ENCODE measurements at regions not wholly inside any gene's neighbourhood (a gene's known extent, or its start where the extent isn't known, plus 50 kb on each side); places are given as distances from the start of the nearest gene placed in this dataset.

- no peak overlapping the region for H3K4me3 ChIP-seq (ENCODE audit: low read depth, low read length)
- H3K36me3 ChIP-seq (ENCODE audit: control insufficient read depth in 1 of 2, insufficient read depth in 2 of 2, low read length in 2 of 2) = no peaks in the 10 kb centered on the region
- no peaks in the 10 kb centered on the region for H3K79me1 ChIP-seq (ENCODE audit: low read length)
- no peak overlapping the region for H2AFZ ChIP-seq (ENCODE audit: insufficient read depth, low read length, poor library complexity)
- H3K4ac ChIP-seq (ENCODE audit: low read depth, low read length) = no peak overlapping the region
- no peaks in the 10 kb centered on the region for H3K27me3 ChIP-seq (ENCODE audit: insufficient read depth, low read length)
- H4K91ac ChIP-seq (ENCODE audit: low read depth, low read length) = no peak overlapping the region
- no peak overlapping the region for H4K8ac ChIP-seq (ENCODE audit: low read depth, low read length)
- no peak overlapping the region for H2BK120ac ChIP-seq (ENCODE audit: insufficient read depth, low read length, poor library complexity)
- no peak for DNase-seq
- no peak overlapping the region for H3K4me2 ChIP-seq (ENCODE audit: low read length)
- no peak overlapping the region for H3K27ac ChIP-seq (ENCODE audit: low read depth, low read length)
- no peaks in the 10 kb centered on the region for H3K9me3 ChIP-seq (ENCODE audit: insufficient read depth, low read depth, low read length)
- no peak overlapping the region for H3K9ac ChIP-seq (ENCODE audit: low read length)
- H3K14ac ChIP-seq (ENCODE audit: low read length) = no peak overlapping the region
- H2BK12ac ChIP-seq (ENCODE audit: low read length) = no peak overlapping the region
- no peak overlapping the region for H4K12ac ChIP-seq (ENCODE audit: low read depth, low read length)
- H3K79me2 ChIP-seq (ENCODE audit: control insufficient read depth, insufficient read depth, low read length, poor library complexity) = no peaks in the 10 kb centered on the region
- H3K23ac ChIP-seq (ENCODE audit: low read length) = no peak overlapping the region
- WGBS (ENCODE audit: extremely low coverage, insufficient coverage, insufficient read length) = no CpG with 5 or more reads among the region's 2 CpGs
- no peak overlapping the region for H2AK5ac ChIP-seq (ENCODE audit: low read length)
- no peak overlapping the region for H3K18ac ChIP-seq (ENCODE audit: low read length)
- H3K4me1 ChIP-seq (ENCODE audit: control insufficient read depth in 1 of 2, insufficient read depth in 2 of 2, low read length in 2 of 2) = no peaks in the 10 kb centered on the region
- H2BK5ac ChIP-seq (ENCODE audit: low read depth, low read length, poor library complexity) = no peak overlapping the region
Observed at GRCh38 chr13:33528896-33529295, 243.3 kb upstream of the STARD13 start.

DNA sequence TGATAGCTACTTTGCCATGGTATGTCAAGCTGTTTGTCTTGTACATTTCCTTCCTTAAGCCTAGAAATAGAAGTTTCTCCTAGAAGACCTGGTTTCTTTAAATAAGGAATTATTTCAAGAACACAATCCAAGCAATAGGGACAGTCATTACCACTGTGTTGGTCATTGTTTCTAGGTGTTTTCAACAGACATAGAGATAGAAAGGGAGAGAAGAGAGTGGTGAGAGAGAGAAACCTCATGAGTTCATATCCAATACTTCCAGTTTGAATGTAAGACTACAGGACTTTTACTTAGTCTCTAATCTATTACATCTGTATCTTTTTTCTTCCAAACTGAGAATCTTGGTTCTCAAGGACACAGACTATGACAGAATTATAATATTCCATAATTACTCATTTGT, 245.9 kb upstream of the STARD13 start:
- no peak overlapping the region for H2BK120ac ChIP-seq (ENCODE audit: insufficient read depth, low read length, poor library complexity)
- H3K79me2 ChIP-seq (ENCODE audit: control insufficient read depth, insufficient read depth, low read length, poor library complexity) = no peaks in the 10 kb centered on the region
- H4K12ac ChIP-seq (ENCODE audit: low read depth, low read length) = no peak overlapping the region
- H2BK5ac ChIP-seq (ENCODE audit: low read depth, low read length, poor library complexity) = no peak overlapping the region
- H3K27me3 ChIP-seq (ENCODE audit: insufficient read depth, low read length) = no peaks in the 10 kb centered on the region
- no peak overlapping the region for H3K4ac ChIP-seq (ENCODE audit: low read depth, low read length)
- H3K18ac ChIP-seq (ENCODE audit: low read length) = no peak overlapping the region
- no peak overlapping the region for H3K4me3 ChIP-seq (ENCODE audit: low read depth, low read length)
- no peak overlapping the region for H2AK5ac ChIP-seq (ENCODE audit: low read length)
- H3K79me1 ChIP-seq (ENCODE audit: low read length) = no peaks in the 10 kb centered on the region
- no peak overlapping the region for H3K9ac ChIP-seq (ENCODE audit: low read length)
- H3K23ac ChIP-seq (ENCODE audit: low read length) = no peak overlapping the region
- H3K4me2 ChIP-seq (ENCODE audit: low read length) = no peak overlapping the region
- no peak for DNase-seq
- H4K91ac ChIP-seq (ENCODE audit: low read depth, low read length) = no peak overlapping the region
- H3K14ac ChIP-seq (ENCODE audit: low read length) = no peak overlapping the region
- no peak overlapping the region for H3K27ac ChIP-seq (ENCODE audit: low read depth, low read length)
- H2BK12ac ChIP-seq (ENCODE audit: low read length) = no peak overlapping the region
- no peaks in the 10 kb centered on the region for H3K9me3 ChIP-seq (ENCODE audit: insufficient read depth, low read depth, low read length)
- H3K4me1 ChIP-seq (ENCODE audit: control insufficient read depth in 1 of 2, insufficient read depth in 2 of 2, low read length in 2 of 2) = no peaks in the 10 kb centered on the region
- H3K36me3 ChIP-seq (ENCODE audit: control insufficient read depth in 1 of 2, insufficient read depth in 2 of 2, low read length in 2 of 2) = no peaks in the 10 kb centered on the region
- H4K8ac ChIP-seq (ENCODE audit: low read depth, low read length) = no peak overlapping the region
- H2AFZ ChIP-seq (ENCODE audit: insufficient read depth, low read length, poor library complexity) = no peak overlapping the region

- Histone ChIP-seq H3K14ac (ENCODE audit: low read length) (no peak overlapping the region), H2AFZ (ENCODE audit: insufficient read depth, low read length, poor library complexity) (no peak overlapping the region)
- no CpG with 5 or more reads among the region's 4 CpGs for WGBS (ENCODE audit: extremely low coverage, insufficient coverage, insufficient read length)
Observed at GRCh38 chr13:33535061-33535460, 249.5 kb upstream of the STARD13 start.

GRCh38 chr13:33536601-33537000, 251.0 kb upstream of the STARD13 start:
- Histone ChIP-seq H2BK5ac (ENCODE audit: low read depth, low read length, poor library complexity) (no peak overlapping the region), H2BK12ac (ENCODE audit: low read length) (no peak overlapping the region), H3K36me3 (ENCODE audit: control insufficient read depth in 1 of 2, insufficient read depth in 2 of 2, low read length in 2 of 2) (no peaks in the 10 kb centered on the region), H4K91ac (ENCODE audit: low read depth, low read length) (no peak overlapping the region), H3K18ac (ENCODE audit: low read length) (no peak overlapping the region), H4K12ac (ENCODE audit: low read depth, low read length) (no peak overlapping the region), H3K9ac (ENCODE audit: low read length) (no peak overlapping the region), H4K8ac (ENCODE audit: low read depth, low read length) (no peak overlapping the region), H2AFZ (ENCODE audit: insufficient read depth, low read length, poor library complexity) (no peak overlapping the region), H3K9me3 (ENCODE audit: insufficient read depth, low read depth, low read length) (no peaks in the 10 kb centered on the region), H2AK5ac (ENCODE audit: low read length) (no peak overlapping the region), H3K79me1 (ENCODE audit: low read length) (no peaks in the 10 kb centered on the region), H2BK120ac (ENCODE audit: insufficient read depth, low read length, poor library complexity) (no peak overlapping the region), H3K79me2 (ENCODE audit: control insufficient read depth, insufficient read depth, low read length, poor library complexity) (no peaks in the 10 kb centered on the region), H3K14ac (ENCODE audit: low read length) (no peak overlapping the region), H3K4me2 (ENCODE audit: low read length) (no peak overlapping the region), H3K23ac (ENCODE audit: low read length) (no peak overlapping the region), H3K27ac (ENCODE audit: low read depth, low read length) (no peak overlapping the region), H3K4me1 (ENCODE audit: control insufficient read depth in 1 of 2, insufficient read depth in 2 of 2, low read length in 2 of 2) (no peaks in the 10 kb centered on the region), H3K27me3 (ENCODE audit: insufficient read depth, low read length) (no peaks in the 10 kb centered on the region), H3K4ac (ENCODE audit: low read depth, low read length) (no peak overlapping the region), H3K4me3 (ENCODE audit: low read depth, low read length) (no peak overlapping the region)
- WGBS (ENCODE audit: extremely low coverage, insufficient coverage, insufficient read length) = no CpG with 5 or more reads among the region's 2 CpGs
- no peak for DNase-seq

More at GRCh38 chr13:33535061-33535460, 249.5 kb upstream of the STARD13 start:
- Histone ChIP-seq H2BK5ac (ENCODE audit: low read depth, low read length, poor library complexity) (no peak overlapping the region), H3K36me3 (ENCODE audit: control insufficient read depth in 1 of 2, insufficient read depth in 2 of 2, low read length in 2 of 2) (no peaks in the 10 kb centered on the region), H2BK120ac (ENCODE audit: insufficient read depth, low read length, poor library complexity) (no peak overlapping the region), H2BK12ac (ENCODE audit: low read length) (no peak overlapping the region), H3K4me2 (ENCODE audit: low read length) (no peak overlapping the region), H4K12ac (ENCODE audit: low read depth, low read length) (no peak overlapping the region), H2AK5ac (ENCODE audit: low read length) (no peak overlapping the region), H4K91ac (ENCODE audit: low read depth, low read length) (no peak overlapping the region), H3K4me1 (ENCODE audit: control insufficient read depth in 1 of 2, insufficient read depth in 2 of 2, low read length in 2 of 2) (no peaks in the 10 kb centered on the region), H3K79me1 (ENCODE audit: low read length) (no peaks in the 10 kb centered on the region), H3K4me3 (ENCODE audit: low read depth, low read length) (no peak overlapping the region), H3K27me3 (ENCODE audit: insufficient read depth, low read length) (no peaks in the 10 kb centered on the region), H3K9me3 (ENCODE audit: insufficient read depth, low read depth, low read length) (no peaks in the 10 kb centered on the region), H3K23ac (ENCODE audit: low read length) (no peak overlapping the region), H3K9ac (ENCODE audit: low read length) (no peak overlapping the region), H3K4ac (ENCODE audit: low read depth, low read length) (no peak overlapping the region), H3K79me2 (ENCODE audit: control insufficient read depth, insufficient read depth, low read length, poor library complexity) (no peaks in the 10 kb centered on the region), H4K8ac (ENCODE audit: low read depth, low read length) (no peak overlapping the region), H3K18ac (ENCODE audit: low read length) (no peak overlapping the region), H3K27ac (ENCODE audit: low read depth, low read length) (no peak overlapping the region)
- no peak for DNase-seq

All from trophoblast cell (in vitro differentiated cells and primary cell).